ENCODE measurements at regions not wholly inside any gene's neighbourhood (a gene's known extent, or its start where the extent isn't known, plus 50 kb on each side); places are given as distances from the start of the nearest gene placed in this dataset.

GRCh38 chr2:167551416-167551815, 663.1 kb downstream of the XIRP2 start (continued):
- no peak for TF ChIP-seq RAD21 (IDR thresholded peaks at IDR 0.05 in 1 of 2, conservative IDR thresholded peaks at IDR 0.05 in 1 of 2; ENCODE audit: low read depth in 2 of 2, low read length in 2 of 2)
- no peak for TF ChIP-seq SIX5 (IDR thresholded peaks at IDR 0.05; ENCODE audit: low read depth, low read length)
- TF ChIP-seq SIN3A (conservative IDR thresholded peaks at IDR 0.05 in 1 of 2, IDR thresholded peaks at IDR 0.05 in 1 of 2; ENCODE audit: low read depth in 1 of 2, low read length in 2 of 2) = no peak
- no peak for TF ChIP-seq MAFK (IDR thresholded peaks at IDR 0.05; ENCODE audit: low read depth, low read length)
- no peak for TF ChIP-seq RNF2 (IDR thresholded peaks at IDR 0.05; ENCODE audit: borderline replicate concordance, low read depth, low read length, missing control alignments, poor library complexity, severe bottlenecking)
- TF ChIP-seq JUND (IDR thresholded peaks at IDR 0.05; ENCODE audit: low read length) = no peak
- no peak for TF ChIP-seq CHD2 (IDR thresholded peaks at IDR 0.05; ENCODE audit: low read length)
- no peak for TF ChIP-seq POU5F1 (IDR thresholded peaks at IDR 0.05; ENCODE audit: low read depth, low read length)
